ENCODE measurements at regions not wholly inside any gene's neighbourhood (a gene's known extent, or its start where the extent isn't known, plus 50 kb on each side); places are given as distances from the start of the nearest gene placed in this dataset.

DNA sequence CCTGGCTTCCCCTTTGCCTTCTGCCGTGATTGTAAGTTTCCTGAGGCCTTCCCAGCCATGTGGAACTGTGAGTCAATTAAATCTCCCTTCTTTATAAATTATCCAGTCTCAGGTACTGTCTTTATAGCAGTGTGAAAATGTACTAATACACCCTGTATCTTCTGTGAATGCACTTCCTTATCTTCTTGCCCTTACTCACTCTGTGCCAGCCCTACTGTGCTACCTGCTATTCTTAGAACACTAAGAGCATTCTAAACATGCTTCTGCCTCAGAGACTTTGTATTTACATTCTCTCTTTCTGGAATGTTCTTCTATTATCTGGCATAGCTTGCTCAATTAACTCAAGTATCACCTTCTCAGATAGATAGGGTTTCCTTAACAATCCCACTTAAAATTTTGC, 164.4 kb upstream of the EDIL3 start:
- no peak overlapping the region for H3K9ac ChIP-seq (ENCODE audit: extremely low read depth, insufficient read length, low read length)
- no peaks in the 10 kb centered on the region for H3K9me3 Mint-ChIP-seq
- peaks cover 0 to 4% (median 3%) of the 10 kb centered on the region in 3 experiments; a peak in 2 of 7 replicates for H3K36me3 Mint-ChIP-seq (ENCODE audit: insufficient read depth in 1 of 3, low read depth in 3 of 3)
- no peaks in the 10 kb centered on the region for H3K23me2 ChIP-seq (ENCODE audit: insufficient read length, low read depth, low read length, poor library complexity, severe bottlenecking)
- H2BK20ac ChIP-seq (ENCODE audit: low read depth, low read length, poor library complexity, severe bottlenecking), result no peak overlapping the region
- no peaks in the 10 kb centered on the region for H3K9me3 ChIP-seq (ENCODE audit: control insufficient read depth, low read depth, low read length)
- H4K91ac ChIP-seq (ENCODE audit: insufficient read length, low read depth, low read length), result no peak overlapping the region
- no peaks in the 10 kb centered on the region for H4K20me1 ChIP-seq (ENCODE audit: control insufficient read depth, insufficient read depth, insufficient read length)
- H3K27ac ChIP-seq (ENCODE audit: insufficient read length, low read depth, low read length), result no peak overlapping the region
- no peak overlapping the region for H3K4me2 ChIP-seq (ENCODE audit: insufficient read depth, insufficient read length, low read length)
- H3K4me1 Mint-ChIP-seq, result peaks cover 4 to 5% of the 10 kb centered on the region in 2 experiments; a peak in 3 of 4 replicates
- no peaks in the 10 kb centered on the region for H3K79me2 ChIP-seq (ENCODE audit: insufficient read depth, low read length)
- no peak overlapping the region for H2BK120ac ChIP-seq (ENCODE audit: low read depth, low read length, poor library complexity, severe bottlenecking)
- H2AFZ ChIP-seq (ENCODE audit: low read length), result no peak overlapping the region
- H2BK5ac ChIP-seq (ENCODE audit: insufficient read length, low read length), result no peak overlapping the region
- no peak overlapping the region for H3K23ac ChIP-seq (ENCODE audit: insufficient read length, low read depth, low read length)
- no peaks in the 10 kb centered on the region for H3K4me1 ChIP-seq (ENCODE audit: insufficient read depth, low read length)
- TF ChIP-seq CTCF (conservative IDR thresholded peaks at IDR 0.05), result no peak
- H2BK15ac ChIP-seq (ENCODE audit: low read depth, low read length), result no peak overlapping the region
- no peak overlapping the region for H3K27ac Mint-ChIP-seq
- no peak overlapping the region for H3K4me3 Mint-ChIP-seq
- no peak overlapping the region for H3K18ac ChIP-seq (ENCODE audit: insufficient read length, low read depth, low read length)
- no peak overlapping the region for H3K14ac ChIP-seq (ENCODE audit: insufficient read depth, low read length)
- H3T11ph ChIP-seq (ENCODE audit: low read length), result no peak overlapping the region
- H3K79me1 ChIP-seq (ENCODE audit: insufficient read depth, low read depth, low read length, poor library complexity, severe bottlenecking), result no peaks in the 10 kb centered on the region
- H2BK12ac ChIP-seq (ENCODE audit: insufficient read length, low read depth, low read length), result no peak overlapping the region
- no peaks in the 10 kb centered on the region for H3K27me3 Mint-ChIP-seq (ENCODE audit: low read depth)
- no peak overlapping the region for H4K8ac ChIP-seq (replicated peaks; ENCODE audit: insufficient read length, low read depth, low read length)
- H3K27me3 ChIP-seq (ENCODE audit: insufficient read depth, low read length), result no peaks in the 10 kb centered on the region; the same call in 1 of the 2 replicates
- DNase-seq, result no peak
- no peak overlapping the region for H3K56ac ChIP-seq (ENCODE audit: insufficient read length, low read depth, low read length)
- no CpG with 5 or more reads among the region's 1 CpG for WGBS (ENCODE audit: extremely low coverage, insufficient read length, low lambda C conversion rate)
- no peak overlapping the region for H4K5ac ChIP-seq (ENCODE audit: insufficient read length, low read depth, low read length)
- H2AK5ac ChIP-seq (ENCODE audit: insufficient read length, low read length), result no peak overlapping the region
- no peak overlapping the region for H3K4ac ChIP-seq (ENCODE audit: low read depth, low read length)
